Fibroblast of skin of right quadriceps (primary cell): ENCODE measurements at regions not wholly inside any gene's neighbourhood (a gene's known extent, or its start where the extent isn't known, plus 50 kb on each side); places are given as distances from the start of the nearest gene placed in this dataset.
A peak's percentile ranks its signal among the peaks of the same experiment; 100 is the strongest.
"Not testable (repeated sequence)": the region's sequence is repeated elsewhere in the genome, so short reads cannot be mapped to it uniquely, and the experiment has no call there.

Source experiments
- DNase-seq: peaks from one replicate; pipeline ENCODE4 v3.0.0-alpha.2; 2013

DNA sequence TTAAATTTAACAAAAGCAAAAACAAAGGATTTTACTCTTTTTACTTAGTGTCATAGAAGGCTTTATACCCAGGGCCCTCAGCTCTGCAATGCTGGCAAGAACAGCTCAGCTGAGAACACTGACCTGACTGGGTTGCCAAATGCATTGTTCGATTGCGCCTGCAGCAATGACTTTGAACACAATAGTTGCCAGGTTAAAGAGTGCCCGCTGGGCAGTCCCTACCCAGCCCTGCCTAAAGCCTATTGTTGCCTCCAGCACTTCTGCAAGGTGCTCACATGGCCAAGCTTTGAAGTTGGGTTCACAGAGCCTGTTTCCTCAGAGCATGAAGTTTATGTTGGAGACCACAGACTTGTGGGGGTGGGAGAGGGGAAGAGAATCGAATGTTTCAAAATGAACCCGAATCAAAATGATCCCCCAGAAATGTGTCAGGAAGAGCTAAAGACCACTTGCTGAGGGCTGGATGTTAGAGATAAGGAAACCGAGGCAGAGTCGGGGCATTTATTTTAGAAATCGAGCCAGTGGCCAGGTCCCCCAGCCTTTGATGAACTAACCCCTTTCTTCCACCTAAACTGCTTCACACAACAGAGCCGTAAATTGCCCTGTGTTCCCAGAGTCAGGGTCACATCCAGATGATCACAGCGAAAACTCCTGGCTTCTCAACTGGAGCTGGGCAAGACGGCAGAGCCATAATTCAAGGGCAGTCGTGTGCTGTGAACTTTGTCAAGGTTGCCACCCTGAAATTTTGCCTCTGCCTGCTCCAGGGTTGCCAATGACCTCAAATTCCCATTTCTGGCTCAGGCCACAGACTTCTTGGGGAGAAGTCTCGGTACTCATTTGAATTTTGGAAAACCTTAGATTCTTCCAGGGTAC lies 55.0 kb downstream of the FOXA2 start:
- DNase-seq, result no peak

DNA sequence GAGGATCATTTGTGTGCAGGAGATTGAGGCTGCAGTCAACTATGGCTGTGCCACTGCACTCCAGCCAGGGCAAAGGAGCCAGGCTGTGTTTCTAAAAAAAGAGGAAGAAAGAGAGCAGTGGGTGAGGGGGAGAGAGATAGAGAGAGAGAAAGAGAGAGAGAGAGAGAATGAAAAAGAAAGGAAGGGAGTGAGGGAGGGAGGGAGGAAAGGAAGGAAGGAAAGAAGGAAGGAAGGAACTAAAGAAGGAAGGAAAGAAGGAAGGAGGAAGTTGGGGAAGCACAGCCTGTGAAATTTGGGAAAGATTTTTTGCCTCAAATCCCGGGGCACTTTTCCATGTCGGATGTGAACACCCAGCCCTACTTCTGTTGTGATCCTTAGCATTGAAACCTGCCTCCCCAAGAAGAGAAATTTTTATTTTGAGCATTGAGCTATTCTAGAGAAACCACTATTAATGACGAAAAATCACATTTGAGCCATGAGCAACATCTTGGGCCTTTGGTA lies 57.8 kb downstream of the FOXA2 start:
- no peak for DNase-seq

DNA sequence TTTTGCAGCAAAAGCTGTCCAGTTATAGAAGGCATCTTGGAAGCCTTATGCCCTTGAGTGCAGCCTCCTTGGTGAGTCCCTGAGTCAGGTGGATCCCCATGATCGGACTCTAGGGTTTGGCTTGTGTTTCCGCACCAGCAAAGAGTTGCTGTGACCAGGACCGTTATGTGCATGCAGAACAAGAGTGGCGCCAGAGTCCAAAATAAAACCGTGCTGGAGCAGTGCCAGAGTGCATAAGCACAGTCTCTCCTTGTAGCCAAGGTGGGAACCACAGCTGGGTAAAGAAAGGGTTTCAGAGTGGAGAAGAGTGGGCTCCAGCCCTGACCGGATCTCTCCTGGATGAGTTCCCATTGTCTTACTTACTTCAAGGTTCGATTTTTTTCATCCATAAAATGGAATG lies 58.6 kb downstream of the FOXA2 start:
- DNase-seq, result no peak

DNA sequence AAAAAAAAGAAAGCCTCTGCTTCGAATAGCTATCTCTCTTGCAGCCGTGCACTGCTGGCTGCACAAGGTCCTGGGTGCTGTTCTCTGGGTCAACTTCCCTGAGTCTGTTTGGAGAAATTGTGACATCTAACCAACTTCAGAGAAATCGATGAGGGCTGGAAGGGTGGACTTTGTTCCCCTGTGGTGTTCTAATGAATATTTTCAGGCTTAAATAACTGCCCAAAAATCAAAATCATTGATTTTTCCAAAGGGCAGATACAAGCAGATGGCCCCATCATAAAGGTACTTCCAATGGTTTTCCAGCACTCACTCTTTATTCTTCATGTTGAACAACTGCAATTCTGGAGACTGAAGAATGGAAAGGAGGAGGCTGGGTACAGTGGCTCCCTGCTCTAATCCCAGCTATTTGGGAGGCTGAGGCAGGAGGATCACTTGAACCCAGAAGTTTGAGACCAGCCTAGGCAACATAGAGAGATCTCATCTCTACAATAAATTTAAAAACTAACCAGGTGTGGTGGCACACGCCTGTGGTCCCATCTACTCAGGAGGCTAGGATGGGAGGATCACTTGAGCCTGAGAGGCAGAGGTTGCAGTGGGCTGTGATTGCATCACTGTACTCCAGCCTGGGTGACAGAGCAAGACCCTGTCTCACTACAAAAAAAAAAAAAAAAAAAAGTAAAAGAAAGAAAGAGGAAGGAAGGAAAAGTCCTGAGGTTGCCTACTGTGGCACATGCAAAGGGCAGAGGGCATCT lies 59.1 kb downstream of the FOXA2 start:
- DNase-seq, result no peak

DNA sequence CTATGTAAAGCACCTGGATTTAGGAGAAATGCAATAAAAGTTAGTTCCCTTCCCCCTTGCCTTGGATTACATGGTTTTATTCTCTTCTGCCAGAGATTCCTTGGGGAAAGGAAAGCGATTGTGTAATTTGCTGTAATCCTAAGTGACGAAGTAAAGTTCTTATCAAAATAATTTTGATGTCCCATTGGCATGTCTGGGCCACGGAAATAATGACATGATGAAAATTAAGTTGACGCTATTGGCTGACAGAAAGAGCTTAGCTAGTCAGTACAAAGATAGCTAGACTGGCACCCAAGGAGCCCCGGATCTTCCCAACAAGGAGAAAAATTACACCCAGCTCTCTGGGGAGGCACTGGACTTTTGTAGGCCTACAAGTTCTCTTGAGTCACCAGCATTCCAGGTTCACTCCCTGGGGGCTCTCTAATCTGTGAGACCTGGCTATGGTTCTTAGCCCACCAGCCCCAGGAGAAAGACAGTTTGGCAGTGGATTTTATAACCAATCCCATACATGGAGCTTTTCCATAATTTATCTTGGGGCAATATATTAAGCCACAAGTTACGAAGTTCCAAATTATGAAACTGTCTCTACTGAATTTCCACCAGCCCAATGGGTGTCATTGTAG lies 59.9 kb downstream of the FOXA2 start:
- no peak for DNase-seq

DNA sequence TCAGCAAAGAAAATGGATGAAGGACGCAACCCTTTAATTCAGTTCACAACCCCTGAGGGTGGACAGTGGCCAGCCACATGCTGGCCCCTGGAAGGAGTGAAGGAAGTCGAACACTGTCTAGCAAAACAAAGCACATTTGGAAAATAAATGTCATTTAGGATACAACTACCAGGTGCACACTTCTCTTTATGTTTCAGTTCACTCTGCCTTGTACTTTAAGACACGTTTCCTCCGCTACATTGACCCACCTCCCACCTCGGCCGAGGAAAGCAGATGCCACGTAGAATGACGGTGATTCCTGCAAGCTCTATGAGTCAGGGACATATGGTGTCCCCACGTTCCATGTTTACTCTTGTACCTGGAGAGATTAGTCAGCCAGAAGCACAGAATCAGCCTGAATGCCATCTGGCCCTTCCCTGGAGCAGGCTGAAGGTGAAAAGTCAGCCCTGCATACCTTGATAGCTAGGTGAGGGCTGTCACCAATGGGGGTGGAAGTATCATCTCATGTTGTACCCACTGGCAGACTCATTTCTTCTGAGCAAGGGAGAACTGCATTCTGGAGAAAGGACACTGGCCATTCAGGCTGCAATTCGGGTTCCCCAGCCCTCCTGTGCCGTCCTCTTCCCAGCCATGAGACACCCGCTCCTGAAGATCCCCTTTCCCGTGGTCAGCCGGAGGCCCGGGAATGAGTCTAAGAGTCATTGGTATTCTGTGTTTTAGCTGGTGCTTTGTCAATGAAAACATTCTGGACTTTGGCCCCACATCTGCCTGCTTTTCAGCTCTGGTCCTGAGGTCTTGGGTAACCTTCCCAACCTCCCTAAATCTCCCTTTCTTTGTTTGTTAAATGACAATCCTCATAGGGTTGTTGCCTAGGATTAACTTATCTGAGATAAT lies 60.6 kb downstream of the FOXA2 start:
- no peak for DNase-seq

DNA sequence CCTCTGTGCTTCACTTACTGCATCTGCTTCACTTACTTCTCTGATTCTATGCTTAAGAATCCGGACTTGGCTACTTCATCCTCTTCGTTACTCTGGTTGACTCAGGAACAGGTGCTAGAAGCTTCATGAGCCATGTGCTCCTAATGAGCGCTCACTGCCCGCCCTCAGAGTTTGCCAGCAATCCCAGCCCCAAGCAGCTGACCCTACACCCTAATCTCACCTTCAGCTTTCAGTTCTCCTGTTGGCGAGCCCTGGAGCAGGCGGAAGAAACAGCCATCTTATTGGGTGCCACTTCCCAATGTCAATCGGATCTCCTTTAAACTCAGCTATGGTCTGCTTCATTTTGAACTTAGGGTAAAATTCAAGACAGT lies 61.3 kb downstream of the FOXA2 start:
- DNase-seq, result no peak

DNA sequence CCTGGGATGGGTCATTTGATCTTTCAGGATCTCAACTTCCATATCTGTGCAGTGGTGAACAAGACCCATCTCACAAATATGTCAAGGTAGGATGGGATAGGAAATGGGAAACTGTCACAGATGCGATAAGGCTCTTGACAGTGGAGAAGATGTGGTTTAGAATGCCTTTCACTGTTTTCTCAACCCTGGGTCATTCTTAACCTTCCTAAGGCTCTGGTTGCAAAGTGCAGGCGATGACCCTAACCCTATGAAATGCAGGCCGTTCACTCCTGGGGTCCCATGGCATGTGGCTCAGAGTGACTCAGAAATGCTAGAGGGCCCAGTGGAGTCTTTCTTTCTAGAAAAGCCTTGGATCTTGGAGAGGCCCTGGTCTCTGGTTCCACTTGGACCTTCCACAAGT lies 61.7 kb downstream of the FOXA2 start:
- no peak for DNase-seq

DNA sequence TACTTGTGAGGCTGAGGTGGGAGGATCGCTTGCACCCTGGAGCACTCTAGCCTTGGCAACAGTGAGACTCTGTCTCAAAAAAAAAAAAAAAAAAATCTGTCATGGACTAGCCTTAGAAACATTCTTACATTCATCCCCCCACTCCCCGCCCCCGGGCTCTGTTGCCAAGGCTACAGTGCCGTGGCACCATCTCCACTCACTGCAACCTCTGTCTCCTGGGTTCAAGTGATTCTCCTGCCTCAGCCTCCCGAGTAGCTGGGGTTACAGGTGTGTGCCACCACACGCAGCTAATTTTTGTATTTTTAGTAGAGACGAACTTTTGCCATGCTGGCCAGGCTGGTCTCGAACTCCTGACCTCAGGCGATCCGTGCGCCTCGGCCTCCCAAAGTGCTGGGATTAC lies 62.4 kb downstream of the FOXA2 start:
- not testable (repeated sequence) for DNase-seq

DNA sequence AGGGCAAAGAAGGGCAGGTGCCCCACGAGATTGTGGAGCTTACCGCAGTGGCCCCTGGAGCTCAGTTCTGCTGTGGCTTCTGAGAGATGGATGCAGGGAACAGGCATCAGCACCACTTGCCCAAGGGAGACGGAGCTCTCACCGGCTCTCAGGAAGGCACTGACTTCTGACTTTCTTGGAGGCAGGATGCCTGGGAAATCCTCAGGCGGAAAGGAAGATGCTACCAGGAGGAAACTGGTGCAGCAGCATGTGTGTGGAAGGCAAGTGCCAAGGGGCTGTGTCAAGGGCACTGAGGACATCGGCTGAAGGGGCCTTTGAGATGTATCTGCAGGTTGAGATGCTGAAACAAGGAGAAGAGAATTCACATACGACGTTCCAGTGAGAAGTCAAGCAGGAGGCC lies 64.0 kb downstream of the FOXA2 start:
- DNase-seq, result no peak

DNA sequence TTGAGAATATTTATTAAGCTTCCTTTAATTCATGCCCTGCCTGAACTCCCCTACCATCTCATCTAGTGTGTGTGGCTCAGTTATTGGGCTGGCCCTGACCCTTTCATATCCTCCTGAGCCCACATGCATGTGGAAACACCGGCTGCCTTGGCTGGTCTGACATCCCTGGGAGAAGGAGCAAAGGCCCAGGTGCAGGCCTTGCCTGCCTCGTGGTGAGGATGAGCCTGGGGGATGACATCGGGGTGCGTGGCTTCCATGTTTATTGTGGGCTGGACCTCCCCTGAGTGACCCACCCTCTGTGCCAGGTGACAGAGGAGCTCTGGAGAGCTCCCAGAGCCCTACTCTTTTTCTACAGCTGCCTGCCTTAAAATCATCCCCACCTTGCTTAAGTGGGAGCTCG lies 69.1 kb downstream of the FOXA2 start:
- DNase-seq, result no peak

DNA sequence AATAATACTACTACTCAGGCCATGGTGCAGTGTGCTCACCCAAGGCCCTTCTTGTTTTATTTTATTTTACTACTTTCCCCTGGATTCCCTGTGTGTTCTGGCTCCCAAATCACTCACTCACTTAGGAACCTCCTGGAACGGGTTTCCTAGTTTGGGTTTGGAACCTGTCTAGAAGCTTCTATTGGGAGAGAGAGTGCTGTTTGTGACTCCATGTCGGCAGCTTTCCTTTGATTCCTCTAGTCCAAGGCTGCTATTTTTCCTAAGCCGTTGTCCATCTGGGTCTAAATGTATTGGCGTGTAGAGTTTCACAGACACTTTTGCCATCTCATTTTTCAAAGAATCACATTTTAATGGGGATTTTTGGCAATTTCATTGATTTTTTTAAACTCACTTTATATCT lies 70.8 kb downstream of the FOXA2 start:
- DNase-seq, result no peak

DNA sequence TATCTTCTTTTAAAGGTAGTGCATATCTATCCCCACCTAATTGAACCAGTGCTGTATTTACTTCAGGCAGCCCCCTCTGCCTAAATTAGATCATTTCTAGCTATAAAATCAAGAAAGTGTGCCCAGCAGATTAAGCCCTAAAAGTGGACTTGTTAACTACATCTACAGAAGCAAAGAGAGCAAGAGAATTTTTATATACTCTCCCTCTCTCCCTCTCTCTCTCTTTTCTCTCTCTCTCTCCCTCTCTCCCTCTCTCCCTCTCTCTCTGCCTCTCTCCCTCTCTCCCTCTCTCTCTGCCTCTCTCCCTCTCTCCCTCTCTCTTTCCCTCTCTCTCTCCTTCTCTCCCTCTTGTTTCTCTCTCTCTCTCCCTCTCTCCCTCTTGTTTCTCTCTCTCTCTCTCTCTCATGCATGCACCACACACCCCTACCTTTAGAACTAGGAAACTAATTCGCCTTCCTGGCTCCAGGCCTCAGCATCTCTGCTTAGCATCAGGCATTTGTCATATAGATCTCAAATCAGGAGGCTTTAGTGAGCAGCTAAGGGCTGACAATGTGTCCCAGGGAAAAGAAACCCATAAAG lies 71.4 kb downstream of the FOXA2 start:
- DNase-seq, result no peak

DNA sequence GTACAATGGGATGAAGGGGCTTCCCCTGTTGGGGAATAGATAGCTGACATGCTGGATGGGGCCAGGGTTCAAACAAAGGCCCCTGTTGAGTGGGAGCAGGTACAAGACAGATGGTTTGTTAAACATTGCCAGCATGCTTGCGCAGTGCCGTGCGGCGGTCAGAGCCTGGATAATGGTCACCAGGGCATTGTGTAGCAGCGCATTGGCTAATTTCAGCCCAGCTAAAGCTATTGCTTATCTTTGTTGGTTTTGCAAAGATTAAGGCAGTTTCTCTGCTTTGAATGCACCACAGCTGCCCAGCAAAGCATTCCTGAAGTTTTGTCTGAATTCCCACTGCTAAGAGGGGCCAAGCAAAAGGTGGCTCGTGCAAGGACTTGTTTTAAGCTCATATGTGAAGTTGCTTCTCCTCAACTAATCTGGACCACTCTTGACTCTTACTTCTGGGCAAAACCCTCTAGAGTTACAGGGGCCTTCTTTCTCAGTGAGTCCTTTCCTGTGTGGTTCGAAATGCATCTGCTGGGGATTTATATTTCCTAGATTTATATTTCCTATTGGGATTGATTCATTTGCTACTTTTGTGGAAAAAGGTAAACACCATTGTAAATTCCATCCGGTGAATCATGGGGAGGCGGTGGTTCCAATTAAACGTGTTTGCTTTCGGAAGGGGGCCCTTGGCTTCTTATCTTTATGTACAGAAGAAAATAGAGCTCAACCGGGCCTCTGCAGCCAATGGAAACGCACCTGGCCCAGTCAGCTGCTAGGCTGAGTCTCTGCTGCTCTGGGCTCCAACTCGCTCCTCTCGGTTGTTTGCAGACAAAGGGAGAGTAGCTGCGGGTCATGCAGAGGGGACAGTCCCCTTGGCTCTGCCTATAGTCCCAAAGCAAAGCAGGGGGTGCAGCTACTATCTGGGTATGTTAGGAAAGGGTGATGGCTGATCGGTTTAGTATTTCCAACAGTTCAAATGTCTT lies 72.1 kb downstream of the FOXA2 start:
- peak; percentile 29 for DNase-seq

DNA sequence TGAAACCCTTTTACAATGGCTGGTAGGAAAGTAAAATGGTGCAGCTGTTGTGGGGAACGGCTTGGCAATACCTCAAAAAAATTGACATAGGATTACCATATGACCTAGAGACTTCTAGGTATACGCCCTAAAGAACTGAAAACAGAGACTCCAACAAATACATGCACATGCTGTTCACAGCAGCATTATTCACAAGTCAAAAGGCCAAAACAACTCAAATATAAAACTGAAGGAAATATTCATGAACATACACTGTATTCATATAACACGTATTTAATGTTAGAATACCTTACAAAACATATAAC lies 74.6 kb downstream of the FOXA2 start:
- DNase-seq, result no peak

DNA sequence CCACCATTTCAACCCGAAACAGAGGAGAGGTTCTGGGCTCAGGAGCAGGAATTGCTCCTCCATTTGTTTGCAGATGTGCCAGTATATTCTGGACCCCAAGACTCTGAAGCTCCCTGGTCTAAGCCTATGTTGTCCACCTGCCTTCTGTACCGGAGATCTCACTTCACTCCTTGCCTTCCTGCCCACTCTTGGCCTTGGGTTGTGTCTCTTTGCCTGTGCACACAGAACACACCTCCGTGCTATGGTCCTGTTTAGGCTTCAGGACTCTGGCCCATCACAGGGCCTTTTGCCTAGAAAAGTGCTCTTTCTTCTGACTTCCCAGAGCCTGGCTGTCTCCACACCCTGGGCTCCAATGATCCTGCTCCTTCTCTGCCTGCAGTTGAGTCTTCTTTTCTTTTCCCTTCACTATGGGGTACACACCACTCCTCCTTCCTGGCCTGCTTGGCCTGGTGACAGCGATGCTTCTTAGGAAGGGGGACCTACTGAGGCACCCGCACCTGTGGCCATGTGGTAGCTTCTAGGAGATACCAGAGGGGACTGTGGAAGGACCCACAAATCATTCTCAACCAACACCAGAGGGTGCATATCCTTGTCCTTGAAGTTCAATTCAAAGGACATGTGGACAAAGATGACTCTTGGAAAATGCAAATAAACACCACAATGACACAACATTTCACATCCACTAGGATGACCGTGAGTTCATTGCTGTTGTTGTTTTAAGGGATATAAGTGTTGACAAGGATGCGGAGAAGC lies 75.1 kb downstream of the FOXA2 start:
- DNase-seq, result no peak

DNA sequence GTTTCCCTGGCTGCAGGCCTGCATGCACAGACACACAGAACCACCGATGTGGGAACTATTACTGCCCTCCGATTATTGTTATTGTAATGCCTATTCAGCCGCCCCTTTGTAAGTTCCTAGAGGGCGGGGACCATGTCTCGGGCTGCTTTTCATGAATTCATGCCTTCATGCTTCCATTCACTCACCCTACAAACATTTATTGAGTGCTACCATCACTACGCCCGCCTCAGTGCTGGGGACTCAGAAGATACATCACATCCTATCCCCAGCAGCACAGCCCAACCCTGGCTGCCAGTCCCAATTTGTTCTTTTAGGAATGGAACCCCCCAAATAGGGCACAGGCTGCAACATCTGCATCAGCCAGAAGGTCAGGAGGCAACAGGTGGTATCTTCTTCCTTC lies 75.9 kb downstream of the FOXA2 start:
- DNase-seq, result no peak

DNA sequence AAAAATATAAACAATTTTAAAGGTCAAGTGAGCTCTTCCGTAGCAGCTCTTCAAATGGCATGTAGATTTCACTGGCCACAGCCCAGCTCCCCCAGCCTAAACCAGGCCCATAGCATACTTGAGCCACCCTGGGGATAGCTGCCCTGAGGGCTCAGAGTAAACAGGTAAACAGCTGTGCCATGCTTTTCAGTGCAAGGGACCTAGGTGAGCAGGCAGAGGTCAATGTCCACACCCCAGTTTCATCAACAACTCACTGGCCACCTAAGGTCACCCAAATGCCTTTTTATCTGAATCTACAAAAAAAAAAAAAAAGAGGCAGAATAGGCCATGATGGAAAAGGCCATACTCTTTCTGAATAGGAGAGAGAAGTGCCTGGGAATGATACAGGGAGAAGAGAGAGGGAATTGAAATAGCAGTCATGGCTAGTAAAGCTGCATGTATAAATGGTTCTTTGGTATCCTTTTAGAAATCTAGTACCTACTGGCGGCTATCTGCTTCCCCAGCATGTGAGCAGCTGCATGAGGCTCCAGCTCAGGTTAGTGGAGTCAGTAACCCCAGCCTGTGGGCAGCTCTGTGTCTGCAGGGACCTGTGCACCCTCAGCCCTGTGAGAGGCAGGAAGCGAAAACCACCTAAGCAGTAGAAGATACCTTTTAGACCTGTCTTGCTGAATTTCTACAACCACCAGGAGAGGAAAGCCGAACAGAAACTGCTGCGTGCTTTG lies 77.0 kb downstream of the FOXA2 start:
- no peak for DNase-seq

DNA sequence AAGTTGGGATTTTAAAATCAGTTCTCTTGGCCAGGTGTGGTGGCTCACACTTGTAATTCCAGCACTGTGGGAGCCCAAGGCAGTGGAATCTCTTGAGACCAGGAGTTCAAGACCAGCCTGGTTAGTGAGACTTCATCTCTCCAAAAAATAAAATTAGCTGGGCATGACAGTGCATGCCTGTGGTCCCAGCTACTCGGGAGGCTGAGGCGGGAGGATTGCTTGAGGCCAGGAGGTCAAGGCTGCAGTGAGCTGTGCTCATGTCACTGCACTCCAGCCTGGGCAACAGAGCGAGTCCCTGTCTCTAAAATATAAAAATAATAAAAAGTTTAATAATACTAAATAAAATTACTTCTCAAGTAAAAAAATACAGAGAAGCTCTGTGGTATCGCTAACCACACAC lies 77.5 kb downstream of the FOXA2 start:
- DNase-seq, result no peak

DNA sequence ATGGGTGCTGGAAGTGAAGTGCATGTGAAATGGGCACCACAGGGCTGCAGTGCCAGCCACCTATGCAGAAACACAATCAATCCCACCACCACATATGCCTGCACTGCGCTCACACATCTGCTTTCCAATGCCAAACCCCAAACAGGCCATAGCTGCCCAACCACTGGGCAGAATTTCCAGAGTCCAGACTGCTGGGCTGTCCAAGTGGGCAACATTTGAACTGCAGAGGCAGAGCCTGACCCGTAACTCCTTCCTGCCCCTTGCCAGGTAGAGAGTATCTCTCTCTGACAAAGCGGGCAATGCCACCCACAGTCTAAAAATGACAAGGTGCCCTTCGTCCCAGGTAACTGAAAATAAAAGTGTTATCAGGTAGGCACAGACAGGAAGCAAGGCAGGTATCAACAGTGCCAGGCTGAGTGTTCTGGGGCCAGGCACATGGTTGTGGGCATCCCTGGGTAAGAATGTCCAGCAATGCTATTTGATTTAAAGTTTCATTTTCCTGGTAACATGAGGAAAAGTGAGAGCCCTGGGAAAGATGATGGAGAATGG lies 79.5 kb downstream of the FOXA2 start:
- DNase-seq, result no peak
